AG10803 (cell line): ENCODE measurements at regions not wholly inside any gene's neighbourhood (a gene's known extent, or its start where the extent isn't known, plus 50 kb on each side); places are given as distances from the start of the nearest gene placed in this dataset.
A peak's percentile ranks its signal among the peaks of the same experiment; 100 is the strongest.
"Not testable (repeated sequence)": the region's sequence is repeated elsewhere in the genome, so short reads cannot be mapped to it uniquely, and the experiment has no call there.

ENCODE experiments used
- DNase-seq: peaks from one replicate; pipeline ENCODE4 v3.0.0; 2010; ENCODE audit warnings: low read depth
- H3K4me3 ChIP-seq: 2 replicates; pipeline ENCODE4 v1.5.1; 2011; ENCODE audit warnings: mild to moderate bottlenecking, low read length, control low read depth
- TF ChIP-seq, protein P1 (sequence below): conservative IDR thresholded peaks from 2 replicates; pipeline ENCODE4 v1.5.1; 2011; ENCODE audit warnings: mild to moderate bottlenecking, low read length, control low read depth, inconsistent platforms

DNA sequence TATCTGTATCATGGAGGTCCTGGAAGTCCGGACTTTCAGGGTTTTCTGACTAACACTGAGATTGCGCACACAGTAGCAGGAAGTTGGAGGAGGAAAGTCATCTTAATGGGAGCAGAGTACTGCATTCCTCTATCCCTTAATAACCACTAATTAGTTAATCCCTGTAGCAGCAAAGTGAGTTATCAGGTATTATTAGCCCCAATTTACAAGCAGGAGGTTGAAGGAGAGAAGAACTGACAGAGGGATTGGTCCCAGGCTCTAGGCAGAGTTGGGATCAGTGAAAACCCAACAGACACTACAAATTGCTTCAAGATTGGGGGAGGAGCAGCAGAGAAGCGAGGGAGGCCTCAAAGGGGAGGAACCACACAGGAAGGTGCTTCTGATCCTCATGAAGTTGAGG, 74.5 kb upstream of the XPA start:
- TF ChIP-seq, protein P1, sequence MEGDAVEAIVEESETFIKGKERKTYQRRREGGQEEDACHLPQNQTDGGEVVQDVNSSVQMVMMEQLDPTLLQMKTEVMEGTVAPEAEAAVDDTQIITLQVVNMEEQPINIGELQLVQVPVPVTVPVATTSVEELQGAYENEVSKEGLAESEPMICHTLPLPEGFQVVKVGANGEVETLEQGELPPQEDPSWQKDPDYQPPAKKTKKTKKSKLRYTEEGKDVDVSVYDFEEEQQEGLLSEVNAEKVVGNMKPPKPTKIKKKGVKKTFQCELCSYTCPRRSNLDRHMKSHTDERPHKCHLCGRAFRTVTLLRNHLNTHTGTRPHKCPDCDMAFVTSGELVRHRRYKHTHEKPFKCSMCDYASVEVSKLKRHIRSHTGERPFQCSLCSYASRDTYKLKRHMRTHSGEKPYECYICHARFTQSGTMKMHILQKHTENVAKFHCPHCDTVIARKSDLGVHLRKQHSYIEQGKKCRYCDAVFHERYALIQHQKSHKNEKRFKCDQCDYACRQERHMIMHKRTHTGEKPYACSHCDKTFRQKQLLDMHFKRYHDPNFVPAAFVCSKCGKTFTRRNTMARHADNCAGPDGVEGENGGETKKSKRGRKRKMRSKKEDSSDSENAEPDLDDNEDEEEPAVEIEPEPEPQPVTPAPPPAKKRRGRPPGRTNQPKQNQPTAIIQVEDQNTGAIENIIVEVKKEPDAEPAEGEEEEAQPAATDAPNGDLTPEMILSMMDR: no peak
- no peak overlapping the region for H3K4me3 ChIP-seq
- DNase-seq: no peak

DNA sequence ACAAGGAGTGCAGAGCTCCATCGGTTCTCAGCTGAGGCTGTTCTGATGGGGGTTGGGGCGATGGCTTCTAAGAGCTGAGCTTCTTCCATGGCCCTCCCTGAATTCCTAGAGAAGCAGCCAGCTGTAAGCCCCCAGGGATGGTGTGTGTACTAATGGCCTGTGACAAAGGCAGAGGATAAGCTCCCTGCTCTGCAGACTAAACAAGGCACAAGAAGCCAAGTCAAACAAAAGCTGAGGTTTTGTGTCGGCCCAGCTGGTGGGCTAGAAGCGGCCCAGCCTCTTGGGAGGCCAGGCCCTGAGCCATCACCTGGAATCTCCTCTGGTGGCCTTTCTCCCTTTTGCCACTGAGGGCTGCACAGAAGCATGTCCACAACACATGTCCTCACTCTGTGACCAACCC, 75.0 kb upstream of the XPA start:
- H3K4me3 ChIP-seq: no peak overlapping the region
- TF ChIP-seq, protein P1: no peak
- DNase-seq: no peak

DNA sequence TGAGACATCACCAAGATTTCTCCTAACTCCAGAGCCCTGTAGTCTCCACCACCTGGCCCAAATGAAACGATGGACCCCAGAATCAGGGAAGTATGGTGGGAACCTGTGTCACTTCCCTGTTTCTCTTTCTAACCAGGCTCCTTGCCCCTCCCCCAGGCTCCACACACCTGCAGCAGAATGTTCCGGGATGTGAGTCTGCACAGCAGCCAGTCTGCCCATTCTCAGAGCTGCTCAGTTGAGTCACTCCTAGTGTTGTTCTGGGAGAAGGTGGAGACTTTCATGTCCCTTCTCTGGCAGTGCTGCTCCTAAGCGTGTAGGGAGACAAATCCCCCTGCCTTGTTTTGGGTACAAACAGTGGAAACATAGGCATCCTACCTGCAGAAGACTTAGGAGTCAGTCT, 76.0 kb upstream of the XPA start:
- no peak overlapping the region for H3K4me3 ChIP-seq
- DNase-seq: no peak
- TF ChIP-seq, protein P1: no peak

DNA sequence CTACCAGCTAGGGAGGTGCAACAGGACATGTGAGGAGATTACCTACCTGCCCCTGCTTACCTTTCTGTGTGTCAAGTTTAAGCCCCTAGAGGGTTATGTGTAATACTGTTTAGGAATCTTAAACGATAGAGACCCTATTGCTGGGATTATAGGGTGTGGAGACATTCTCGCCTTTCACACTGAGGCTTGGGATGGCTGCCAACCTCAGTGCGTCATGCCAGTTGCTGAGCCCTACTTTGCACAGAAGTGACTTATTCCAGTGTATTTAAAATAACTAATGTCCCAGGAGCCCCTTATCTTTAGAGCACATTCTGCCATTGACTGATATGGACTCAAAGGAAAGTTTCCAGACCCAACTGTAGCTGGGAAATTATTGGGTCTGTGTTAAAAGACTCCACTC, 76.6 kb upstream of the XPA start:
- no peak overlapping the region for H3K4me3 ChIP-seq
- DNase-seq: peak; percentile 52

DNA sequence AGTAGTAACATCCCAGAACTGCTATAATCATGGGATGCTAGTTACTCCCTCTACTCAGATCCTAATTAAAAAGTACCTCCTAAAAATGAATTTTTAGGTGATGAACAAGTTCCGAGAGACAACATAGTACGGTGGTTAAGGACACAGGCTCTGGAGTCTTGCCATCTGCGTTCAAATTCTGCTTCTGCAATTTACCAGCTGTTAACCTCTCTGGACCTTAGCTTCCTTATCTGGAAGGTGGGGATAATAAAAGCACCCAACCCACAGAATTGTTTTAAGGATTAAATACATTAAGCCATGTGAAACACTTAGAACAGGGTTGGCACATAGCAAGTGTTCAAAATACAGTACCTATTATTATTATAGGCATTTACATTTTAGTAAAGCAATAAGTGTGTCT, 77.5 kb upstream of the XPA start:
- TF ChIP-seq, protein P1: no peak

More for the DNA sequence above, 76.6 kb upstream of the XPA start:
- TF ChIP-seq, protein P1: no peak

DNA sequence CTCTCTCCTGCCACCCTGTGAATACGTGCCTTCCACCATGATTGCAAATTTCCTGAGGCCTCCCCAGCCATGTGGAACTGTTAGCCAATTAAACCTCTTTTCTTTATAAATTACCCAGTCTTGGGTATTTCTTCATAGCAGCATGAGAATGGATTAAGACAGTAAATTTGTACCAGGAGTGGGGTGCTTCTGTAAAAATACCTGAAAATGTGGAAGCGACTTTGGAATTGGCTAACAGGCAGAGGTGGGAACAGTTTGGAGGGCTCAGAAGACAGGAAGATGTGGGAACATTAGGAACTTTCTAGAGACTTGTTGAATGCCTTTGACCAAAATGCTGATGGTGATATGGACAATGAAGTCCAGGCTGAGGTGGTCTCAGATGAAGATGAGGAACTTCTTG, 74.3 kb upstream of the FOXE1 start:
- not testable (repeated sequence) for H3K4me3 ChIP-seq, DNase-seq

More for the DNA sequence above, 77.5 kb upstream of the XPA start:
- no peak overlapping the region for H3K4me3 ChIP-seq
- DNase-seq: no peak

DNA sequence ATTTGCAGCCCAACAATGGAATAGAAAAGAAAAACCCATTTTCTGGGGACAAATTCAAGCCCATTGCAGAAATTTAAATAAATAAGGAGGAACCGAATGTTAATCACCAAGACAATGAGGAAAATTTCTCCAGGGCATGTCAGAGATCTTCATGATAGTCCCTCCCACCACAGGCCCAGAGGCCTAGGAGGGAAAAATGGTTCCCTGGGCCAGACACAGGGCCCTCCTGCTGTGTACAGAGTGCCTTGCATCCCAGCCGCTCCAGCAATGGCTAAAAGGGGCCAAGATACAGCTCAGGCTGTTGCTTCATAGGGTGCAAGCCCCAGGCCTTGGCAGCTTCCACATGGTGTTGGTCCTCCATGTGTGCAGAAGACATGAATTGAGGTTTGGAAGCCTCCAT, 73.4 kb upstream of the FOXE1 start:
- no peak for DNase-seq
- no peak overlapping the region for H3K4me3 ChIP-seq
- TF ChIP-seq, protein P1: no peak

DNA sequence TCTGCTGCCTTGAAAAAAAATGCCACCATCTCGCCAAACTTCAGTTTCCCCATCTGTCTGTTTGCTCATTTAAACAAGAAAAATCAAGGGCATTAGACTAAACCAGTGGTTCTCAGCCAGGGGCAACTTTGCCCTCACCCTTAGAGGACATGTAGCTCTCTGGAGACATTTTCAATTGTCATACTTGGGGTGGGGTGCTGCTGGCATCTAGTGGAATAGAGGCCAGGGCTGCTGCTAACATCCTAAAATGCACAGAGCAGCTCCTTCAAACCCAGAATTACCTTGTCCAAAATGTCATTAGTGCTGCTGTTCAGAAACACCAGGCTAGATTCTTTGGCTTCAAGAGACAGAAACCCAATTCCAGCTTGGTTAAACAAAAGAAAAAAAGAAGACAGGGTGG, 71.1 kb upstream of the FOXE1 start:
- H3K4me3 ChIP-seq: no peak overlapping the region
- no peak for DNase-seq
- TF ChIP-seq, protein P1: no peak
